ENCODE measurements at regions not wholly inside any gene's neighbourhood (a gene's known extent, or its start where the extent isn't known, plus 50 kb on each side); places are given as distances from the start of the nearest gene placed in this dataset.

GRCh38 chr20:11698124-11698523 lies 219.6 kb upstream of the BTBD3 start:
- no peak overlapping the region for H3K4me3 ChIP-seq (ENCODE audit: low read length, poor library complexity, severe bottlenecking)

GRCh38 chr20:11700831-11701230 lies 216.9 kb upstream of the BTBD3 start:
- no peaks in the 10 kb centered on the region for H3K9me2 ChIP-seq (replicated peaks; ENCODE audit: low read depth, low read length)
- peaks cover 3% of the 10 kb centered on the region for H3K4me1 ChIP-seq (ENCODE audit: insufficient read depth, low read length, poor library complexity, severe bottlenecking)
- no peaks in the 10 kb centered on the region for H4K20me1 ChIP-seq (ENCODE audit: insufficient read depth, low read length, poor library complexity, severe bottlenecking)
- H3K4me2 ChIP-seq (ENCODE audit: low read depth, low read length, poor library complexity, severe bottlenecking): peak overlapping the region; percentile 5
- H3F3A ChIP-seq (ENCODE audit: low read depth): no peaks in the 10 kb centered on the region
- no peak overlapping the region for H3K9ac ChIP-seq (ENCODE audit: low read depth, low read length, poor library complexity, severe bottlenecking)
- no peaks in the 10 kb centered on the region for H3K79me2 ChIP-seq (ENCODE audit: insufficient read depth, low read length)
- no peak overlapping the region for H2AFZ ChIP-seq (ENCODE audit: low read length)
- H3K27me3 ChIP-seq (ENCODE audit: insufficient read depth, low read length, poor library complexity, severe bottlenecking): no peaks in the 10 kb centered on the region
- no peaks in the 10 kb centered on the region for H3K9me3 ChIP-seq (ENCODE audit: insufficient read depth, low read depth, low read length)
- TF ChIP-seq CTCF (conservative IDR thresholded peaks at IDR 0.05; ENCODE audit: low read length) (no peak), EZH2phosphoT487 (IDR thresholded peaks at IDR 0.05; ENCODE audit: borderline replicate concordance) (no peak)
- H3K36me3 ChIP-seq (ENCODE audit: insufficient read depth, low read length): no peaks in the 10 kb centered on the region
- H3K4me3 ChIP-seq (ENCODE audit: low read length, poor library complexity, severe bottlenecking): no peak overlapping the region

More at GRCh38 chr20:11698124-11698523, 219.6 kb upstream of the BTBD3 start:
- no peak overlapping the region for H3K4me2 ChIP-seq (ENCODE audit: low read depth, low read length, poor library complexity, severe bottlenecking)
- no peaks in the 10 kb centered on the region for H3F3A ChIP-seq (ENCODE audit: low read depth)
- no peaks in the 10 kb centered on the region for H3K27me3 ChIP-seq (ENCODE audit: insufficient read depth, low read length, poor library complexity, severe bottlenecking)
- no peaks in the 10 kb centered on the region for H3K9me3 ChIP-seq (ENCODE audit: insufficient read depth, low read depth, low read length)
- H3K4me1 ChIP-seq (ENCODE audit: insufficient read depth, low read length, poor library complexity, severe bottlenecking): peaks cover 3% of the 10 kb centered on the region
- no peak overlapping the region for H2AFZ ChIP-seq (ENCODE audit: low read length)
- no peak overlapping the region for H3K9ac ChIP-seq (ENCODE audit: low read depth, low read length, poor library complexity, severe bottlenecking)
- no peaks in the 10 kb centered on the region for H3K9me2 ChIP-seq (replicated peaks; ENCODE audit: low read depth, low read length)
- TF ChIP-seq CTCF (conservative IDR thresholded peaks at IDR 0.05; ENCODE audit: low read length) (no peak), EZH2phosphoT487 (IDR thresholded peaks at IDR 0.05; ENCODE audit: borderline replicate concordance) (no peak)
- H3K36me3 ChIP-seq (ENCODE audit: insufficient read depth, low read length): no peaks in the 10 kb centered on the region
- no peaks in the 10 kb centered on the region for H3K79me2 ChIP-seq (ENCODE audit: insufficient read depth, low read length)
- H4K20me1 ChIP-seq (ENCODE audit: insufficient read depth, low read length, poor library complexity, severe bottlenecking): no peaks in the 10 kb centered on the region

- H3K4me3 ChIP-seq (ENCODE audit: low read length, poor library complexity, severe bottlenecking): no peak overlapping the region
- H3K9me3 ChIP-seq (ENCODE audit: insufficient read depth, low read depth, low read length): no peaks in the 10 kb centered on the region
- TF ChIP-seq CTCF (conservative IDR thresholded peaks at IDR 0.05; ENCODE audit: low read length) (no peak), EZH2phosphoT487 (IDR thresholded peaks at IDR 0.05; ENCODE audit: borderline replicate concordance) (no peak)
- H3K36me3 ChIP-seq (ENCODE audit: insufficient read depth, low read length): no peaks in the 10 kb centered on the region
- H3K79me2 ChIP-seq (ENCODE audit: insufficient read depth, low read length): no peaks in the 10 kb centered on the region
- no peak overlapping the region for H3K9ac ChIP-seq (ENCODE audit: low read depth, low read length, poor library complexity, severe bottlenecking)
- no peaks in the 10 kb centered on the region for H4K20me1 ChIP-seq (ENCODE audit: insufficient read depth, low read length, poor library complexity, severe bottlenecking)
- H3K9me2 ChIP-seq (replicated peaks; ENCODE audit: low read depth, low read length): no peaks in the 10 kb centered on the region
- no peak overlapping the region for H3K4me2 ChIP-seq (ENCODE audit: low read depth, low read length, poor library complexity, severe bottlenecking)
- peaks cover 3% of the 10 kb centered on the region for H3K4me1 ChIP-seq (ENCODE audit: insufficient read depth, low read length, poor library complexity, severe bottlenecking)
- H3F3A ChIP-seq (ENCODE audit: low read depth): no peaks in the 10 kb centered on the region
- H2AFZ ChIP-seq (ENCODE audit: low read length): no peak overlapping the region
- no peaks in the 10 kb centered on the region for H3K27me3 ChIP-seq (ENCODE audit: insufficient read depth, low read length, poor library complexity, severe bottlenecking)
Measured at GRCh38 chr20:11702721-11703518, 214.8 kb upstream of the BTBD3 start.
